ENCODE measurements at regions not wholly inside any gene's neighbourhood (a gene's known extent, or its start where the extent isn't known, plus 50 kb on each side); places are given as distances from the start of the nearest gene placed in this dataset.
"Not testable (repeated sequence)": the region's sequence is repeated elsewhere in the genome, so short reads cannot be mapped to it uniquely, and the experiment has no call there.

DNA sequence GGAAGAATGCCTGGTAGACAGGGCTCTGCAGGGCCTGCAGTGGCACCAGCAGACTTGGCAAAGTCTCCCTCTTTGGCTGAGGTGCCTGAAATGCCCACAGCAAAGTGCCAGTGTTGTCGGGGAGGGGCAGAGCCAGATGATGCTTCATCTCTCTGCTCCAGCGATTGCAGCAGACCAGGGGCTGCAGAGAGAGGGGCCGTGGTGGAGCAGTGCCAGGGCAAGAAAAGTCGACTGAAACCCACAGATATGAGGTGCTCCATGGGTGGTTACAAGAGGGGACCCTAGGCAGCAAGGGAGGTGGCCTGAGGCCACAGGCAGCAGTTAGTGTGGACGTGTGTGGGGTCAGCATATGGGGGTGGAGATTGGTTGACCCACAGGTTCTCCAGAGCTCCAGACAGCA, 123.5 kb upstream of the SHH start:
- Histone ChIP-seq H3F3A (ENCODE audit: insufficient read depth, low read length, poor library complexity, severe bottlenecking) (no peaks in the 10 kb centered on the region), H3K4me3 (ENCODE audit: low read length) (no peak overlapping the region), H3K27me3 (ENCODE audit: insufficient read depth, low read depth, low read length) (no peaks in the 10 kb centered on the region), H3K4me2 (ENCODE audit: low read length) (no peak overlapping the region), H3K79me2 (replicated peaks; ENCODE audit: insufficient read depth, low read length) (no peaks in the 10 kb centered on the region), H3K9me2 (ENCODE audit: insufficient read depth, low read length) (no peaks in the 10 kb centered on the region), H3K9ac (ENCODE audit: low read length) (no peak overlapping the region), H3K9me3 (ENCODE audit: low read length) (peaks cover 6% of the 10 kb centered on the region), H3K27ac (ENCODE audit: low read length) (no peak overlapping the region), H3K36me3 (ENCODE audit: insufficient read depth, low read length) (no peaks in the 10 kb centered on the region), H4K20me1 (ENCODE audit: insufficient read depth) (no peaks in the 10 kb centered on the region), H2AFZ (ENCODE audit: low read depth, low read length) (no peak overlapping the region)
- TF ChIP-seq EZH2 (IDR thresholded peaks at IDR 0.05; ENCODE audit: borderline replicate concordance, insufficient read depth, low read length, poor library complexity, severe bottlenecking) (no peak), EP300 (conservative IDR thresholded peaks at IDR 0.05; ENCODE audit: poor library complexity, severe bottlenecking) (no peak), REST (IDR thresholded peaks at IDR 0.05; ENCODE audit: borderline replicate concordance) (no peak), MXI1 (conservative IDR thresholded peaks at IDR 0.05; ENCODE audit: poor library complexity, severe bottlenecking) (no peak), SMC3 (conservative IDR thresholded peaks at IDR 0.05; ENCODE audit: poor library complexity) (no peak), TAF1 (IDR thresholded peaks at IDR 0.05; ENCODE audit: low read depth) (no peak), POLR2AphosphoS5 (IDR thresholded peaks at IDR 0.05) (no peak), RAD21 (conservative IDR thresholded peaks at IDR 0.05) (no peak)
- TF ChIP-seq, protein P1, sequence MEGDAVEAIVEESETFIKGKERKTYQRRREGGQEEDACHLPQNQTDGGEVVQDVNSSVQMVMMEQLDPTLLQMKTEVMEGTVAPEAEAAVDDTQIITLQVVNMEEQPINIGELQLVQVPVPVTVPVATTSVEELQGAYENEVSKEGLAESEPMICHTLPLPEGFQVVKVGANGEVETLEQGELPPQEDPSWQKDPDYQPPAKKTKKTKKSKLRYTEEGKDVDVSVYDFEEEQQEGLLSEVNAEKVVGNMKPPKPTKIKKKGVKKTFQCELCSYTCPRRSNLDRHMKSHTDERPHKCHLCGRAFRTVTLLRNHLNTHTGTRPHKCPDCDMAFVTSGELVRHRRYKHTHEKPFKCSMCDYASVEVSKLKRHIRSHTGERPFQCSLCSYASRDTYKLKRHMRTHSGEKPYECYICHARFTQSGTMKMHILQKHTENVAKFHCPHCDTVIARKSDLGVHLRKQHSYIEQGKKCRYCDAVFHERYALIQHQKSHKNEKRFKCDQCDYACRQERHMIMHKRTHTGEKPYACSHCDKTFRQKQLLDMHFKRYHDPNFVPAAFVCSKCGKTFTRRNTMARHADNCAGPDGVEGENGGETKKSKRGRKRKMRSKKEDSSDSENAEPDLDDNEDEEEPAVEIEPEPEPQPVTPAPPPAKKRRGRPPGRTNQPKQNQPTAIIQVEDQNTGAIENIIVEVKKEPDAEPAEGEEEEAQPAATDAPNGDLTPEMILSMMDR (IDR thresholded peaks at IDR 0.05; ENCODE audit: poor library complexity, severe bottlenecking), result no peak

DNA sequence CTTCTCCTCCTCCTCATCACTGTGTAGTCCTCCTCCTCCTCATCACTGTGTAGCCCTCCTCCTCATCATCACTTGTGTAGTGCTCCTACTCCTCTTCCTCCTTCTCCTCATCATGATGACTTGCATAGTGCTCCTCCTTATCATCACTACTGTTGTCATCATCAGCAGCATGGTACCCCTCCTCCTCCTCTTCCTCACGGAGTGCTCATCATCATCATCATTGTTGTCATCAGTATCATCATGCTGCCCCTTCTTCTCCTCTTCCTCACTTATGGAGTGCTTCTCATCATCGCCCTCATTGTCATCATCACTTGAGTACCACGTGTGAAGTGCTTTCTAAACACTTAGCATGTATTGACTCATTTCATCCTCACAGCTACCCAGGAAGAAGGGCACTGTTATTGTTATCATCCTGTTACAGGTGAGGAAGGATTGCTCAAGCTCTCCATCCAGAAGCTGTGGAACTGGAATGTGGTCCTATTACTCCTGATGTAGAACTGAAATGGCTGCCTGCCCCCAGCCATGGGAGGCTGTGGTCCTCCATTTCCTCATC, 122.8 kb upstream of the SHH start:
- Histone ChIP-seq H3K79me2 (replicated peaks; ENCODE audit: insufficient read depth, low read length) (no peaks in the 10 kb centered on the region), H3K36me3 (ENCODE audit: insufficient read depth, low read length) (no peaks in the 10 kb centered on the region), H2AFZ (ENCODE audit: low read depth, low read length) (no peak overlapping the region), H3K9me2 (ENCODE audit: insufficient read depth, low read length) (no peaks in the 10 kb centered on the region), H3K4me2 (ENCODE audit: low read length) (no peak overlapping the region), H4K20me1 (ENCODE audit: insufficient read depth) (no peaks in the 10 kb centered on the region), H3K4me3 (ENCODE audit: low read length) (no peak overlapping the region), H3K9ac (ENCODE audit: low read length) (no peak overlapping the region), H3K9me3 (ENCODE audit: low read length) (peaks cover 6% of the 10 kb centered on the region), H3K27ac (ENCODE audit: low read length) (no peak overlapping the region), H3K27me3 (ENCODE audit: insufficient read depth, low read depth, low read length) (no peaks in the 10 kb centered on the region), H3F3A (ENCODE audit: insufficient read depth, low read length, poor library complexity, severe bottlenecking) (no peaks in the 10 kb centered on the region)
- TF ChIP-seq RAD21 (conservative IDR thresholded peaks at IDR 0.05) (no peak), REST (IDR thresholded peaks at IDR 0.05; ENCODE audit: borderline replicate concordance) (no peak), EZH2 (IDR thresholded peaks at IDR 0.05; ENCODE audit: borderline replicate concordance, insufficient read depth, low read length, poor library complexity, severe bottlenecking) (no peak), SMC3 (conservative IDR thresholded peaks at IDR 0.05; ENCODE audit: poor library complexity) (no peak), EP300 (conservative IDR thresholded peaks at IDR 0.05; ENCODE audit: poor library complexity, severe bottlenecking) (no peak), MXI1 (conservative IDR thresholded peaks at IDR 0.05; ENCODE audit: poor library complexity, severe bottlenecking) (no peak), POLR2AphosphoS5 (IDR thresholded peaks at IDR 0.05) (no peak), TAF1 (IDR thresholded peaks at IDR 0.05; ENCODE audit: low read depth) (no peak)

DNA sequence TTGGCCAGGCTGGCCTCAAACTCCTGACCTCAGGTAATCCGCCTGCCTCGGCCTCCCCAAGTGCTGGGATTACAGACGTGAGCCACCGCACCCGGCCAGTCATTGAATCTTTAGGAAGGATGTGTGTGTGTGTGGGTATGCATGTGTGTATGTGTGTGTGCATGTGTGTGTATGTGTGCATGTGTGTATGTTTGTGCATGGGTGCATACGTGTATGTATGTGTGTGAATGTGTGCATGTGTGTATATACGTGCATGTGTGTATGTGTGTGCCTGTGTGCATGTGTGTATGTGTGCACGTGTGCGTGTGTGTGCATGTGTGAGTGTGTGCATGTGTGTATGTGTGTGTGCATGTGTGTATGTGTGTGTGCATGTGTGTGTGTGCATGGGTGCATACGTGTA, 120.1 kb upstream of the SHH start:
- H3K27me3 ChIP-seq (ENCODE audit: insufficient read depth, low read depth, low read length), result not testable (repeated sequence)

More for the DNA sequence above, 120.1 kb upstream of the SHH start:
- not testable (repeated sequence) for H3K9me3 ChIP-seq (ENCODE audit: low read length); H3F3A ChIP-seq (ENCODE audit: insufficient read depth, low read length, poor library complexity, severe bottlenecking); H2AFZ ChIP-seq (ENCODE audit: low read depth, low read length); H3K9ac ChIP-seq (ENCODE audit: low read length); H3K79me2 ChIP-seq (replicated peaks; ENCODE audit: insufficient read depth, low read length); H4K20me1 ChIP-seq (ENCODE audit: insufficient read depth); H3K4me2 ChIP-seq (ENCODE audit: low read length); H3K27ac ChIP-seq (ENCODE audit: low read length); H3K4me3 ChIP-seq (ENCODE audit: low read length); H3K36me3 ChIP-seq (ENCODE audit: insufficient read depth, low read length); H3K9me2 ChIP-seq (ENCODE audit: insufficient read depth, low read length)

Data from neural cell (in vitro differentiated cells).